ENCODE measurements at regions not wholly inside any gene's neighbourhood (a gene's known extent, or its start where the extent isn't known, plus 50 kb on each side); places are given as distances from the start of the nearest gene placed in this dataset.

DNA sequence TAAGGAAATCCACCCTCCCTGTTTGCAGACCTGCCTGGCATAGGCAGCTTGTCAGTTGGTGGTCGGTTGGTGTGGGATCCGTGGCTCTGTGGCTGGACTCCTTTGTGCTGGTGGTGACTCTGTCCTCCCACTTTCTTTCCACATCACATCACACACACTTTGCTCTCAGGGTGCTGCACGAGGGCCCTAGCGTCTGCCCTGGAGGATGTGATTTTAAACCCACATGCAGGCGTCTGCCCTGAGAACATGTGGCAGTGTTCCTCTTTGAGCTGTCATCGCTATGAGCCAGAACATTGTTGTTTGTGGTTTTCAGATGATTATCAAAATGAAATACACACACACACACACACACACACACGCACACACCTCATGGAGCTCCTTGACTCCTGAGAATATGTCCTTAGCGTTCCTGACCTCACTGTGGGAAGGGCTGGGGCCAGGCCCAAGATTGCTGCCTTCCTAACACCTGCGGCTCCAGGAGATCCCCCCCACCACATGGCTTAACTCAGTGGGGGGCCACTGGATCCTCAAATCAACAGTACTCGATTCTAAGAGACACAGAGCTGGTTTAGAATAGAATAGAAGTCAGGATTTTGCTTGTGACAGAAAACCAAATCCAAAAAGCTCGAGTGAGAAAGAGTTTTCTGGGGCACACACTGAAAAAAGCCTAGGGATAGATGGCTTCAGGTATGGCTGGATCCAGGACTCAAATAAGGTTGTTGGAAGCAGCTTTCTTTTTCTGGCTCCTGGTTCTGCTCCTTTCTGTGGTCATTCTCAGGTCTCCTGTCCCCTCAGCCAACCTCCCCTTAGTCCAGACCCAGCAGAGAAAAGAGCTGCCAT is 54.8 kb downstream of the RTP5 start:
- DNase-seq (ENCODE audit: low read depth in 2 of 2): no peak

DNA sequence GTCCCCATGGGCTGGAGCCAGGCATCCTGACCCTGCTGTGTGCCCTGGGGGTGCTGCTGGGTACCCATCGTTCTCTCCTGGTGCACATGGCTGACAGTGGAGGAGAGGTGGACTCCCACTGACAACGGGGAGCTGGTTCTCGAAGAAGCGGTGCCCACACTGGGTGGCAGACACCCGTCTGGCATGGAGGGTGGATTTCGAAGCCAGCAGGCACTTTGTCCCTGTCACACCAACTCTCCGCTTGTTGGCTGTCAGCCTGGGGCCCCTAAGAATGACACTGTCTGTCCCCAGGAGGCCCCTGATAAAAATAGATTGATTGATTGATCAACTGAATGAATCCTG is 55.4 kb downstream of the RTP5 start:
- no peak for DNase-seq (ENCODE audit: low read depth in 2 of 2)

- DNase-seq (ENCODE audit: low read depth in 2 of 2): no peak
These were observed 55.7 kb downstream of the RTP5 start for GRCh38 chr2:241925277-241925676.

DNA sequence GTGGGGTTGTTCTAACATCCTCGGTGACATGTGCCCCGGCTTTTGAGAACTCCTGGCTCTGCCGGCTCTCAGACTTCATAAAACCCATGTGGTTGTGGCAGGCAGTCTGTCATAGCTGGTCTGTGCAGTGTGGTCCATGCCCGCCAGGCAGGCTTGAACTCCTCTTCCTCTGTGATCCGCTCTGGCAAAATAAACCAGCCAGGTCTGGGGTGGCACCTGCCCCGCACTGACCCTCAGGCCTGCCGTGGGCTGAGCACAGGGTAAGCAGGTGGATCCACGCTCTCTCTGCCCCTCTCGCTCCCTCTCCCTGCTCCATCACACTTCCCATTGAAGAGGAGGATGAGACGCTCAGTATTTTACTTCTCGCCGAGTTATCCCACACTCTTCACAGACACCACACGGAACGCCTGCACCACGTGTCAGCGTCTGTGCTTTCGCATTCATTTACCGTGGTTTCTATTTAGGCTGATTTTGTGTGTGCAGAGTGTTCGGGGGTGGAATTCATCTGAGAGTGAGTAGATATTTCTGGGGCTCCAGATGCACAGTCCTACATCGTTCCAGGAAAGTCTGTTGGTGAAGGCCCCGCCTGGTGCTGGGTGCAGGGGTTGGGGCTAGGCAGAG is 56.4 kb downstream of the RTP5 start:
- DNase-seq (ENCODE audit: low read depth in 2 of 2): no peak

DNA sequence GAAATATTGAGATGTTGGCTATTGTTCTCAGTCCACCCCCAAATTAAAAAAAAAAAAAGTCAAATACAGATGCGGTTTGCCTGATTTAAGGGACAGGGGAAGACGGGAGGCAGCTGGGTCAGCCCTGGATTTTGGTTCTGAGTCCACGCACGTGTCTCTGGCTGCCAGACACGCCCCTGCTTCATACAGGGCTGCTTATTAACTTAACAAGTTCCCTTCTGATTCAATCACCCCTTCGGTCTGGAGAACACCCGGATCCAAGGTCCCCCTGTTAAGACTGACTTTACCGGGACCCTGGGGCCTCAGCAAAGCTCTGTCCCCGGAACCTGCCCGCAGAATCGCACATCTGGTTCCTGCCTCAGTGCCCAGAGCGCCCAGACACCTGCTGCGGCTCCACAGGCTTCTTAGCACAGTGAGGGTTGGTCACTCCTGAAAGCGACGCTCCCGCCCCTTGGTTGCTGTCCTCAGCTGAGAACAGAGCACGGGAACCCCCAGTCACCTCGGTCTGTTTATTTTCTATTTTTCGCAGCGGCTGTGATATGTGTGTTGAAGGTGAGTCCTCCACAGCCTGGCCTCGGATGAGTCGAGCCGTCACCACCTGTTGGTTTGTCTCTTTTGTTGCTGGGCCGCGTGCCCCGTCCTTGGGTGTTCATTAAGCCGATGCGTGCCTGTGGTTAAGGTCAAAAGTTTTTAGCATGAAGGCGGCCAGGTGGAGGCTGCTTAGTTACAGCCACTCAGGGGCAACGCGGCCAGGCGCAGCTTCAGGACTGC is 57.2 kb downstream of the RTP5 start:
- DNase-seq (ENCODE audit: low read depth in 2 of 2): no peak

DNA sequence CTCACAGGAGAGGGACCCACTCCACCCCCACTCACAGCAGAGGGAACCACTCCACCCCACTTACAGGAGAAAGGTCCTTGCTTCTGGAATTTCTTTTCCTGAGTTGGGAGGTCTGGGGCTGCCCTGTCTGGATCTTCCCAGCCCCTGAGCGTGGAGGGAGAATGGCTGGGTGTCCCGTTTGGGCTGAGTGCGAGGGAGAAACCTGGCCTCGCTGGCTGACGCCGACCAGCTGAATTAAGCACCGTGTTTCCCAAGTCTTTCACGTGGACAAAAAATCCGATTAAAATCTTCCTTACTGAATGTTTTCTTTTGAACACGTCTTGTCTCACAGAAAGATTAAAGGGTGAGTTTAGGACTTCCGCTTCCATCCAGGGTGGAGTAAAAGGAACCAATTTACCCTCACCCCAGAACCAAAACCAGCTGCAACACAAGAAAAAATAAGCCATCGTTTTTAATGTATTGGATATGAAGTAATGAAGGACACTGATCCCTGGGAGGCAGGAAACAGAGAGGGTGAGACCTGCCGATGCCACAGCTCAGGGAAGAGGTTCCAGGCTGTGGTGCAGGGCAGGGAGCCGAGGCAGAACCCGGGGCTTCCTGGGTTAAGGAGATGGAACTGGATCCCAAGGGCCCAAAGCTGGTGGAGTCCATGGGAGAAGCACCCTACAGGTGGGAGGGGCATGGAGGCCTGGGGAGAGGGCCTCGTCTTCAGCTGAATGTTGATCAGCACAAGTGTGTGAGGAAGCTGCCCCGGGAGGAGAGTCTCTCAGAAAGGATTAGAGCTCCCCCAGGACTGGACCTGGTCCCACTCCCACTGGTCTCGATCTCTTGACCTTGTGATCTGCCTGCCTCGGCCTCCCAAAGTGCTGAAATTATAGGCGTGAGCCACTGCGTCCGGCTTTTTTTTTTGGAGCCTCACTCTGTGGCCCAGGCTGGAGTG is 60.3 kb downstream of the RTP5 start:
- no peak for DNase-seq (ENCODE audit: low read depth in 2 of 2)

GRCh38 chr2:241931084-241931975 is 61.8 kb downstream of the RTP5 start:
- no peak for DNase-seq (ENCODE audit: low read depth in 2 of 2)

- no peak for DNase-seq (ENCODE audit: low read depth in 2 of 2)
These were observed 62.7 kb downstream of the RTP5 start for GRCh38 chr2:241931976-241932898.

- no peak for DNase-seq (ENCODE audit: low read depth in 2 of 2)
These were observed 63.3 kb downstream of the RTP5 start for GRCh38 chr2:241932899-241933178.

GRCh38 chr2:241933179-241933911 is 63.8 kb downstream of the RTP5 start:
- no peak for DNase-seq (ENCODE audit: low read depth in 2 of 2)

- no peak for DNase-seq (ENCODE audit: low read depth in 2 of 2)
These were observed 65.8 kb downstream of the RTP5 start for GRCh38 chr2:241935314-241935713.

DNA sequence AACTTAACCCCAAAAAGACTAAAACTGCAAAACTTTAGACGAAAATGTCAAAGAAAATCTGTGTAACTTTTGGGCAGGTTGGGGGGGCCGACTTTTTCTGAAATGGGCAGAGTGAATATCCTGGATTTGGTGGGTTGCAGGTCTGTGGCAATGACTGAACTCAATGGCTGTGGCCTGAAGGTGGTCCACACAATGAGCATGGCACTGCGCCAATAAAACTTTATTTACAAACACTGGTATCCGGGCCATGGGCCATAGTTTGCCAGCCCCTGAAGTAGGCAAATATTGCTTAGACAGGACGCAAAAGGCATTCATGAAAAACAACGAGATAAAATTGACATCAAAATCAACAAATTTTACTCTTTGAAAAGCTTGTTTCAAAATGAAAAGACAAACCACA is 66.2 kb downstream of the RTP5 start:
- no peak for DNase-seq (ENCODE audit: low read depth in 2 of 2)

- no peak for DNase-seq (ENCODE audit: low read depth in 2 of 2)
These were observed 67.1 kb downstream of the RTP5 start for GRCh38 chr2:241936457-241937133.

- no peak for DNase-seq (ENCODE audit: low read depth in 2 of 2)
These were observed 67.8 kb downstream of the RTP5 start for GRCh38 chr2:241937297-241937696.

DNA sequence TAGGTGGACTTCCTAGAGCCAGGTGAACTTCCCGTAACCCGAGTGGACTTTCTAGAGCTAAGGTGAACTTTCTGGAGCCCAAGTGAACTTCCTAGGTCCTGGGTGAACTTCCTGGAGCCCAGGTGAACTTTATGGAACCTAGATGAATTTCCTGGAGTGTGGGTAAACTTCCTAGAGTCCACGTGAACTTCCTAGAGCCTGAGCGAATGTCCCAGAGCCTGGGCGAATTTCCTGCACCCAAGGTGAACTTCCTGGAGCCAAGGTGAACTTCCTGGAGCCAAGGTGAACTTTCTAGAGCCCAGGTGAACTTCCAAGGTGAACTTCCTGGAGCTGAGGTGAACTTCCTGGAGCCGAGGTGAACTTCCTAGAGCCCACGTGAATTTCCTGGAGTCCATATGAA is 70.0 kb downstream of the RTP5 start:
- no peak for DNase-seq (ENCODE audit: low read depth in 2 of 2)

GRCh38 chr2:241940329-241940728 is 70.8 kb downstream of the RTP5 start:
- no peak for DNase-seq (ENCODE audit: low read depth in 2 of 2)

GRCh38 chr2:241941691-241942301 is 72.3 kb downstream of the RTP5 start:
- DNase-seq (ENCODE audit: low read depth in 2 of 2): no peak
